ENCODE measurements at regions not wholly inside any gene's neighbourhood (a gene's known extent, or its start where the extent isn't known, plus 50 kb on each side); places are given as distances from the start of the nearest gene placed in this dataset.

DNA sequence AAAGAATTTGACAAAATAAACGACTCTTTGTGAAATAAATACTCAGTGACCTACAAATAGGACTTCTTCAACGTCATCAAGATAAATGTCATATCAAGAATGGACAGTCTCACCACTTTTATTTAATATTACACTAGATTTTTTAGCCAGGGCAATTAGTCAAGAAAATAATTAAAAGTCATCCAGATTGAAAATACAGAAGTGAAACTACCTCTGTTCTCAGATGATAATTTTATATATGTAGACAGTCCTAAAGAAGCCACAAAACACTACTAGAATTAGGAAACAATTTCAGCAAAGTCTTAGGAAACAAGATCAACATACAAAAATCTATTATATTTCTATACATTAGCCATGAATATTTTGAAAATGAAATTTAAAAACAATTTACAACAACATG is 689.6 kb upstream of the SEL1L start:
- Histone ChIP-seq H3K36me3 (no peaks in the 10 kb centered on the region), H3K27me3 (no peaks in the 10 kb centered on the region), H3K27ac (no peak overlapping the region), H3K4me3 (no peak overlapping the region), H3K4me1 (no peaks in the 10 kb centered on the region), H3K9me3 (no peaks in the 10 kb centered on the region)
- TF ChIP-seq, protein P1, sequence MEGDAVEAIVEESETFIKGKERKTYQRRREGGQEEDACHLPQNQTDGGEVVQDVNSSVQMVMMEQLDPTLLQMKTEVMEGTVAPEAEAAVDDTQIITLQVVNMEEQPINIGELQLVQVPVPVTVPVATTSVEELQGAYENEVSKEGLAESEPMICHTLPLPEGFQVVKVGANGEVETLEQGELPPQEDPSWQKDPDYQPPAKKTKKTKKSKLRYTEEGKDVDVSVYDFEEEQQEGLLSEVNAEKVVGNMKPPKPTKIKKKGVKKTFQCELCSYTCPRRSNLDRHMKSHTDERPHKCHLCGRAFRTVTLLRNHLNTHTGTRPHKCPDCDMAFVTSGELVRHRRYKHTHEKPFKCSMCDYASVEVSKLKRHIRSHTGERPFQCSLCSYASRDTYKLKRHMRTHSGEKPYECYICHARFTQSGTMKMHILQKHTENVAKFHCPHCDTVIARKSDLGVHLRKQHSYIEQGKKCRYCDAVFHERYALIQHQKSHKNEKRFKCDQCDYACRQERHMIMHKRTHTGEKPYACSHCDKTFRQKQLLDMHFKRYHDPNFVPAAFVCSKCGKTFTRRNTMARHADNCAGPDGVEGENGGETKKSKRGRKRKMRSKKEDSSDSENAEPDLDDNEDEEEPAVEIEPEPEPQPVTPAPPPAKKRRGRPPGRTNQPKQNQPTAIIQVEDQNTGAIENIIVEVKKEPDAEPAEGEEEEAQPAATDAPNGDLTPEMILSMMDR (IDR thresholded peaks at IDR 0.05), result no peak
- no peak for TF ChIP-seq POLR2A (IDR thresholded peaks at IDR 0.05)
- 14 to 46% (median 28%) methylated on average over 2 of the region's 2 CpGs for WGBS, 4 donors
- ATAC-seq, result no peak
- intact Hi-C loops (cut with DNase I), result no loop called here
- no peak for DNase-seq

DNA sequence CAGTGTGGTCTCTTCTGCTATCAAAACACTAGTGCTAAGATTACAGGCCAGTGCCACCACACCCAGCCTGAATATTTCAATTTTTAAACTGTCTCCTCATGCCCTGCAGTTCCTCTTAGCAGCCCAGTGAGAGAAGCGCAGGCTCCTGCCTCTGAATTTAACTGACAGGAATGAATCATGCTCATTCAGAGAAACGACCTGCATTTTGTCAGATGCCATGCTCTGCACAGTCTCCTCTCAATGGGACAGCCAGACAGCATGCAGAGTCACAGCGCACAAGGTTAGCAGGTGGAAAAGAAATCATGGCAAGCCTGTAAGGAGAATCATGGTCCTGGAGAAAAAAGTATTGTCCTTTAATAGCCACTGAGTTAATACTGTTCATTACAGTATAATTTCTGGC is 691.0 kb upstream of the SEL1L start:
- no peak overlapping the region for H3K27ac ChIP-seq
- intact Hi-C loops (cut with DNase I), result no loop called here
- H3K27me3 ChIP-seq, result no peaks in the 10 kb centered on the region
- DNase-seq (no peak), ATAC-seq (no peak)
- no peak overlapping the region for H3K4me3 ChIP-seq
- H3K36me3 ChIP-seq, result no peaks in the 10 kb centered on the region
- TF ChIP-seq POLR2A (IDR thresholded peaks at IDR 0.05), result no peak
- TF ChIP-seq, protein P1 (IDR thresholded peaks at IDR 0.05), result no peak
- 40 to 58% (median 47%) methylated on average over 3 of the region's 3 CpGs for WGBS, 4 donors
- H3K4me1 ChIP-seq, result no peaks in the 10 kb centered on the region
- no peaks in the 10 kb centered on the region for H3K9me3 ChIP-seq

DNA sequence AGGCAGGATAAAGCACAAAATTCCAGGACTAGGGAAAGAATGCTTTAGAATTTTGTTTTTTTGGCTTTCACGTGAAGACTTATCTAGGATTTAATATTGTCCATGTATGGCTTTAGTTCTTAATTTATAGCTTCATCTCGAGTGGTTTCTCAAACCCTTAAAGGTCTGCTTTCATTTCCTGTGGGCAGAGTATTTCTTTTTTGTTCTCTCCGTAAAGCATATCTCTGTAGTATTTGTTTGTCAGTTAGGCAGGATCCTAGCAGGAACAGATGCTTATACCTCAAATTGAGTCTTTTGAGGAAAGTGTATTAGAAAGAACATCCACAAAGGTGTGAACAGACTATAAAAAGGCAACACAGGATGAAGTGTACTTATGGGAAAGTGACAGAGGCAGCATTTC is 697.1 kb upstream of the SEL1L start:
- Histone ChIP-seq H3K27me3 (no peaks in the 10 kb centered on the region), H3K9me3 (no peaks in the 10 kb centered on the region), H3K4me3 (no peak overlapping the region), H3K36me3 (no peaks in the 10 kb centered on the region), H3K27ac (no peak overlapping the region), H3K4me1 (no peaks in the 10 kb centered on the region)
- TF ChIP-seq, protein P1 (IDR thresholded peaks at IDR 0.05), result no peak
- no peak for TF ChIP-seq POLR2A (IDR thresholded peaks at IDR 0.05)
- intact Hi-C loops (cut with DNase I), result no loop called here
- ATAC-seq (no peak), DNase-seq (no peak)
- WGBS, 4 donors, result 30 to 39% (median 35%) methylated on average over 3 of the region's 3 CpGs

DNA sequence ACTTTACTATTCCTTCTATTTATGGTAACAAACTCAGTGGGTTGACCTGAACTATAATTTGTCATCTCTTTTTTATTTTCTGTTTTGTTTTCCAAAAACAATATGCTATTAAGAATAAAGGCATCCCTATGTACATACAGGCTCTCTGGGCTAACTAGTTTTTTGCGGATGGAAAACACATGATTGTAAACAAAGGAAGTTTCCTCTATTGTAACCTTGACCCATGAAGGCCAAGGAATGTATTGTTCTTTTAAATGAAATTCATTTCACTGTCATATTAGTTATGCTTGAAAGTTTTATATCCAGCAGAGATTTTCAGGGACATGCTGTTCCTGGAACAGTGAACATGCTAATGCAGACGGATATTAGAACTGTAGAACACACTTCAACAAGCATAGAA is 705.0 kb upstream of the SEL1L start:
- DNase-seq (no peak), ATAC-seq (no peak)
- no peak overlapping the region for H3K27ac ChIP-seq
- H3K4me3 ChIP-seq, result no peak overlapping the region
- no peaks in the 10 kb centered on the region for H3K27me3 ChIP-seq
- H3K9me3 ChIP-seq, result no peaks in the 10 kb centered on the region
- no peaks in the 10 kb centered on the region for H3K36me3 ChIP-seq
- no peaks in the 10 kb centered on the region for H3K4me1 ChIP-seq
- WGBS, 4 donors, result 46 to 62% (median 52%) methylated on average over 2 of the region's 2 CpGs
- TF ChIP-seq, protein P1 (IDR thresholded peaks at IDR 0.05), result no peak
- no peak for TF ChIP-seq POLR2A (IDR thresholded peaks at IDR 0.05)
- intact Hi-C loops (cut with DNase I), result no loop called here
